Right hindlimb (tissue), 1 donor: ENCODE measurements at regions not wholly inside any gene's neighbourhood (a gene's known extent, or its start where the extent isn't known, plus 50 kb on each side); places are given as distances from the start of the nearest gene placed in this dataset.
"Not testable (repeated sequence)": the region's sequence is repeated elsewhere in the genome, so short reads cannot be mapped to it uniquely, and the experiment has no call there.

Experiments
- DNase-seq: peaks from one replicate; pipeline ENCODE4 v3.0.0-alpha.2; 2018

GRCh38 chr6:21745543-21746337, 152.2 kb downstream of the SOX4 start:
- DNase-seq, result no peak

DNA sequence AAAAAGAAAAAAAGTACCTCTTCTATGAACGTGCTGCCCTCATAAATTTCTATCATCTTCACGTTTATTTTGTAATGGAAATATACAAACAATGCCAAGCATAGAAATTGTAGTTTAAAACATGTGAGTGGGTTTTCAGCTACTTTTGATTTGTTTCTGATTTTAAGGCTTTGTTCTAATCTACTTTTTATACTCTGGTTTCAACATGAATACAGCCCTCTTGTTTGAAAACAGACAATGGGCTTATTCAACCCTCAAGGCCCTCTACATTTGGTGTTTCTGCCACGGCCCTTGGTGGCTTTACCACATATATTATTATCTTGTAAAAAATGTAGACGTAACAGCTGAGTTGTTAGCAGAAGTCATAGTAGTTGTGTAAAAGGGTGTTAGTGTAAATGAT, 153.9 kb downstream of the SOX4 start:
- no peak for DNase-seq

DNA sequence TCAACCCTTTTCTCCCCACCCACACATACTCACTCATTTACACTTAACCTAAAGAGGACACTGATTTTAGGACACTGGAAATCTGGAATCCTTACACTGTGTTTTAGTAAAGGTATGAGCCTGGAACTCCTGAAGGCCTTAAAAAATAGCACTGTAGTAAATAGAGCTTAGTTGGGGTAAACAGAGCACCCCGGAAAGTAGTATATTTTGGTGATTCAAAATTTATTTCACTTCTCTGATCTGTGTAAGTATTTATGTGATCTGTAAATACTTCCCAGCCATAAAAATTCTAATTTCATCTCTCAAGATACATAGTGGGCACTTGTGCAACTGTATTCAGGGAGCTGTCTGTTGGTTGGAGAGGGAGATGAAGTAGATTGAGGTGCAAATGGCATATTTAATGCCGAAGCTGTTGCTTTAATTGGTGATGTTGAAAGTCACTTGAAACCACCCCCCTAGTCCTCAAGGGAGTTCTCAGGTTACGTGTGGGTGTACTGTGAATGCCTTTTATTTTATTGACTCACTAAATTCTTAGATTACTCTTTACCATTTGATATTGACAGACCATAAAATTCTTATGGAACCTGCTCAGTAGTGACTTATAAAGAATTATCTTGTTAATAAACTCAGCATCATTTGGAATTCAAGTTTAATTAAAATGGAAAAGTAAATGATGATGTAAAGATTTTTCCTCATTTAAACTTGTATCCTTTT, 154.9 kb downstream of the SOX4 start:
- no peak for DNase-seq

DNA sequence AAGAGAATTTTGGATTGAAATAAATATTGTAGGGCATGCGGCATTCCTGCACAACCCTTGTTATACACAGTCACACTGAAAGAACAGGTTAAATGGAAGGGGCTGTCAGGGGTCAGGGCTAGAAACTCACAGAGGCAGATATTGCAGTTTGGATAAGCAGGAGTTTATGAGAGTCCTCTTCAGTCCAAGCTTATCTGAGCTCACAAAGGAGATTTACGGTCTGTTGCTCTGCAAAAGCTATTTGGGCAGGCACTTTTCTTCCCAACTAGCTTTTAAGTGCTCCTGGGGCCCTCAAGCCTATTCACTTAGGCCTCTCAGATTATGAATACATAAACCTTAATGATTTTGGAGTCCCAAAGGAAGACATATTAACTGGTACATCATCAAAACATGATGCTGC, 156.2 kb downstream of the SOX4 start:
- no peak for DNase-seq

GRCh38 chr6:21750575-21750974, 157.0 kb downstream of the SOX4 start:
- DNase-seq, result no peak

DNA sequence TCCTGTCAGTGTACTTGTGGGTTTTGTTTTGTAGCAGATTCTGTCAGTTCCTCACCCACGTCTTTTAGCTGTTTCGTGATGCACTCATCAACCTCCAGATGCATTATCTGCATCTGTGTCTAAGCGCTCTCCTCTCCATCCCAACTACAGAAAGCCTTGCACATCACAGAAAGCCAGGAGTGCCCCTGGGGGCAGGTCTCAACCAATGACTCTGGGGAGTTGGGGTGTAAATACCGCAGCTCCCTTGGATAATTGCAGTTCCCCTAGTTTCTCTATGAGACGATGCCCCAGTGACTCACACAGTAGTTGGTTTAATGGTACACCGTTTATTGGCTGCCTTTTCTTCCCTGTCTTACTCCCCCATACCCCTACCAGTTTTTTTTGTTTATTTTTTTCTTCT, 158.1 kb downstream of the SOX4 start:
- no peak for DNase-seq

DNA sequence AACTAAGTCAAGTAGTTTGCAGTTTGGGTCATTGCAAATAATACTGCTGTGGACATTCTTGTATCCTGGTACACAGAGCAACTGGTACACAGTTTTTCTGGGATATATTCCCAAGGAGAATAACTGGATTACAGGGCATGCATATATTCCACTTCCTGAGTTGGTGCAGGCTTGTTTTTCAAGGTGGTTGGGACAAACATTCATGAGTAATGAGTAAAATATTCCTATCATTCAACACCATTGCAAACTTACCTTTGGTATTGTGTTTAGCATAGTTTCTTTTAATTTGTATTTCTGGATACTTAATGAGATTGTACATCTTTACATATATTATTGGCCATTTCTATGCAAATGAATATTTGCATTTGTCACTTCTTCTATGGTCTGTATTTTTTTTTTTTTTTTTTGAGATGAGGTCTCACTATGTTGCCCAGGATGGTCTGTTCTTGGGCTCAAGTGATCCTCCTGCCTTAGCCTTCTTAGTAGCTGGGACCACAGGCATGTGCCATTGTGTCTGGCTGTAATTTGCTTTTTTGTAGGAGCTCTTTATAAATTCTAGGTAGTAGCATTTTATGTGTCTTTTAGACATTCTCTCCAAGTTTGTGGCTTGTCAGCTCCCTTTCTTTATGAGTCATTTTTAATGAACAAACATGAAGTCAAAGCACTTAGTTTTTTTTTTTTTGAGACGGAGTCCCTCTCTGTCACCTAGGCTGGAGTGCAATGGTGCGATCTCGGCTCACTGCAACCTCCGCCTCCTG, 158.7 kb downstream of the SOX4 start:
- DNase-seq, result no peak

GRCh38 chr6:21753241-21754108, 159.9 kb downstream of the SOX4 start:
- no peak for DNase-seq

GRCh38 chr6:21754891-21755290, 161.3 kb downstream of the SOX4 start:
- no peak for DNase-seq

- DNase-seq, result no peak
Measured at GRCh38 chr6:21756487-21756886, 162.9 kb downstream of the SOX4 start.

DNA sequence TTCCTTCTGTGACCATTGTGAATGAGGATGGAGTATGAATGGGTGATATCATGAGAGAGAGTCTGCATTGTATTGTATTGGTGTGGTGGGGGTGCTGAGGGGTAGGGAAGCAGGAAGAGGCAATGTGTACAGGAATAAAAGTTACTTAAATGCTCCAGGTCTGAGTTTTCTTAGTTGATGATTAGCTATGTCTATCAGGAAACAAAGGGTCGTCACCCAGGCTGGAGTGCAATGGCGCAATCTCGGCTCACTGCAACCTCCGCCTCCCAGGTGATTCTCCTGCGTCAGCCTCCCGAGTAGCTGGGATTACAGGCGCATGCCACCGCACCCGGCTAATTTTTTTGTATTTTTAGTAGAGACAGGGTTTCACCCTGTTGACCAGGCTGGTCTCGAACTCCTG, 163.8 kb downstream of the SOX4 start:
- not testable (repeated sequence) for DNase-seq

- DNase-seq, result no peak
Measured at GRCh38 chr6:21759721-21760120, 166.2 kb downstream of the SOX4 start.

- not testable (repeated sequence) for DNase-seq
Measured at GRCh38 chr6:21761053-21761730, 167.6 kb downstream of the SOX4 start.

GRCh38 chr6:21764989-21765388, 171.4 kb downstream of the SOX4 start:
- DNase-seq, result no peak

GRCh38 chr6:21767891-21768648, 174.5 kb downstream of the SOX4 start:
- no peak for DNase-seq

GRCh38 chr6:21769405-21769861, 175.9 kb downstream of the SOX4 start:
- DNase-seq, result peak; percentile 70

DNA sequence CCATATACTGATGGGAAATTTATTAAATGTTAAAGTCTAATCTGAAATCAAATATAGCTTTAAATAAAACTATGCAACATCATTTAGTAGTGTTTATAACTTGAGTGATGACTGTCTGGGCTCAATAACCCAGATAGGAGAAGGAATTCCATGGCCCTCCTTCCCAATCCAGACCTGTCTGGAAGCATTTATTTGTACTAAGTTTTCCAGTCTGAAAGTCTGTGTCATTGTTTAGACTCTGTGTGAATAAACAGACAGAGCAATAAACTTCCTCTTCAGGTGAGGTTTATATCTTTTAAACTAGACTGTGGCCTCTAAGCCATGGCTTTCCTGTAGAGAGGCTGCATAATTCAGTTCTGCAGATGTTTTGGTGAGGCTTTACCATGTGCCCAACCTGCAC, 176.4 kb downstream of the SOX4 start:
- no peak for DNase-seq

DNA sequence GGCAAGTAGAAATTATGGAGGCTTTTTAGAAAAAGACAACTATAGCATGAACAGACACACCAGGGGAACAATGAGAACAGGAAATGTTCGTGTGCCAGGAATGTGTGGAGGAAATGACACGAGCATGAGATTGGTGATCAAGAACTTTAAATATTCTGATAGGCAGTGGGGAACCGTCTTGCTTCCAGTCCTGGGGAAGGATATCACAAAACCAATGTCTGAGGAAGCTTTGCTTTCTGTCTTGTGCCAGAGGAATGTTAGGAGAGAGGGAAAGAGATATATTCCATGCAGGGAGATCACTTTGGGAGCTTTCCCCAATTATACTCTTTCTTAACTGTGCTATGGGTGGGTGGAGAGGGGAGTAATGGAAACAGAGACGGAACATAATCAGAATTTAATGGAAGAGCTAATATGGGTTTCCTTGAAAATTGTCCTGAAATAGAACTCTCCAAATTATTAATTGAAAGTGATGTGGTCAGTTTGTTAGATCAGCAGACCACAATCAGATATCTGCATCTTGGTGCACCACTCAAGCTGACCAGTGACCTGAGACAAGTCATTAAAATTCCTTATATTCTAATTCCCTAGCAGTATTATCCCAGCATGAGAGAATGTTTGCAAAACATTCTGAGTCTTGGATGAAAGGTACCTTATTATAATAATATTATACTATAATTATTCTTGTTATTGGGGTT, 178.2 kb downstream of the SOX4 start:
- no peak for DNase-seq

GRCh38 chr6:21772477-21772876, 178.9 kb downstream of the SOX4 start:
- DNase-seq, result no peak

GRCh38 chr6:21772884-21773575, 179.5 kb downstream of the SOX4 start:
- no peak for DNase-seq
